PC-3 (cell line): ENCODE measurements at regions not wholly inside any gene's neighbourhood (a gene's known extent, or its start where the extent isn't known, plus 50 kb on each side); places are given as distances from the start of the nearest gene placed in this dataset.

Source experiments
- ATAC-seq: fragments of 200-7000 bp; cut with Tn5 transposase; 2 replicates; pipeline ENCODE4 v1.9.1; 2020; ENCODE audit warnings: mild to moderate bottlenecking, moderate library complexity
- BruUV-seq: library from RNA; stranded (reverse); fragments of 400-500 nt; replicated peaks from 2 replicates; lab custom pipeline; 2021; lab: Mats Ljungman, UMichigan
- CTCF ChIA-PET: fragments of 300-600 bp; sonication (Branson Sonifier 250); formaldehyde crosslinking; loops from one replicate; lab custom pipeline; 2022; ENCODE audit warnings: antibody characterized with exemption; lab: Charles Lee
- POLR2A ChIA-PET: fragments of 300-600 bp; sonication (Branson Sonifier 250); formaldehyde crosslinking; loops from one replicate; lab custom pipeline; 2022; ENCODE audit warnings: antibody characterized with exemption; ENCODE audit not compliant: unreplicated experiment; lab: Charles Lee
- DNase-seq: peaks from one replicate; pipeline ENCODE4 v3.0.0-alpha.2; 2015
- H2AFZ ChIP-seq: fragments of 300-600 bp; sonication (generic); 2 replicates; pipeline ENCODE4 v1.6.0; 2016; ENCODE audit warnings: antibody characterized with exemption, low read length
- H3F3A ChIP-seq: fragments of 300-600 bp; sonication (generic); one replicate; pipeline ENCODE4 v1.6.0; 2017; ENCODE audit warnings: antibody characterized with exemption, low read length, control low read depth, mild to moderate bottlenecking; ENCODE audit not compliant: unreplicated experiment
- H3K27ac ChIP-seq: fragments of 300-600 bp; sonication (generic); 2 replicates; pipeline ENCODE4 v1.5.1; 2016; ENCODE audit warnings: mild to moderate bottlenecking, low read length
- H3K27me3 ChIP-seq: fragments of 300-600 bp; sonication (generic); 2 replicates; pipeline ENCODE4 v1.6.1; 2016; ENCODE audit warnings: low read length, mixed read lengths
- H3K36me3 ChIP-seq: fragments of 300-600 bp; sonication (generic); 2 replicates; pipeline ENCODE4 v1.6.1; 2016; ENCODE audit warnings: low read depth, mixed run types, low read length, mixed read lengths
- H3K4me1 ChIP-seq: fragments of 300-600 bp; sonication (generic); 2 replicates; pipeline ENCODE4 v1.5.1; 2016; ENCODE audit warnings: low read length; ENCODE audit not compliant: insufficient read depth
- H3K4me2 ChIP-seq: fragments of 300-600 bp; sonication (generic); 2 replicates; pipeline ENCODE4 v1.6.0; 2016; ENCODE audit warnings: low read length
- H3K4me3 ChIP-seq: fragments of 300-600 bp; sonication (generic); 2 replicates; pipeline ENCODE4 v1.5.1; 2016; ENCODE audit warnings: mild to moderate bottlenecking, low read length, mixed read lengths
- H3K79me2 ChIP-seq: fragments of 300-600 bp; sonication (generic); 2 replicates; pipeline ENCODE4 v1.6.1; 2017; ENCODE audit warnings: low read length, mixed read lengths
- H3K9ac ChIP-seq: fragments of 300-600 bp; sonication (generic); 2 replicates; pipeline ENCODE4 v1.6.0; 2016; ENCODE audit warnings: mild to moderate bottlenecking, low read length
- H3K9me2 ChIP-seq: fragments of 300-600 bp; sonication (generic); replicated peaks from 2 replicates; pipeline ENCODE4 v1.6.1; 2016; ENCODE audit warnings: mixed run types, low read length, mixed read lengths
- H3K9me3 ChIP-seq: fragments of 300-600 bp; sonication (generic); 2 replicates; pipeline ENCODE4 v1.6.1; 2016; ENCODE audit warnings: low read length, mixed read lengths
- H4K20me1 ChIP-seq: fragments of 300-600 bp; sonication (generic); 2 replicates; pipeline ENCODE4 v1.6.1; 2016; ENCODE audit warnings: low read length, mixed read lengths
- CTCF ChIP-seq: fragments of 300-600 bp; sonication (generic); conservative IDR thresholded peaks from 2 replicates; pipeline ENCODE4 v1.5.1; 2017; ENCODE audit warnings: antibody characterized with exemption, low read depth, mild to moderate bottlenecking, low read length
- EZH2 ChIP-seq: fragments of 300-600 bp; sonication (generic); IDR thresholded peaks from one replicate; pipeline ENCODE4 v1.6.1; 2017; ENCODE audit warnings: antibody characterized with exemption, mild to moderate bottlenecking, low read length; ENCODE audit not compliant: unreplicated experiment
- EZH2phosphoT487 ChIP-seq: fragments of 300-600 bp; sonication (generic); IDR thresholded peaks from 2 replicates; pipeline ENCODE4 v1.6.1; 2018; ENCODE audit warnings: mild to moderate bottlenecking, antibody characterized with exemption, low read length, borderline replicate concordance
- intact Hi-C: fragments of 100-400 bp; cut with micrococcal nuclease; formaldehyde crosslinking; loops from 2 replicates; pipeline ENCODE4 v1.9.0; 2023

GRCh38 chr2:226118471-226119429 is 680.9 kb downstream of the IRS1 start:
- no peak for TF ChIP-seq CTCF
- no peak for TF ChIP-seq EZH2phosphoT487
- TF ChIP-seq EZH2 = no peak
- Histone ChIP-seq H3K27me3 (no peaks in the 10 kb centered on the region), H3K36me3 (no peaks in the 10 kb centered on the region; the same call in 1 of the 2 replicates), H4K20me1 (no peaks in the 10 kb centered on the region), H3K79me2 (no peaks in the 10 kb centered on the region), H3K9ac (peak overlapping the region; percentile 70), H3K4me3 (peak overlapping the region; percentile 41), H3K9me2 (no peaks in the 10 kb centered on the region), H3F3A (peaks cover 24% of the 10 kb centered on the region), H3K4me1 (peaks cover 60% of the 10 kb centered on the region), H3K27ac (peak overlapping the region; percentile 99), H3K4me2 (peak overlapping the region; percentile 71), H3K9me3 (no peaks in the 10 kb centered on the region), H2AFZ (peak overlapping the region; percentile 15)
- intact Hi-C loops = loop anchor here (1.0 to 10.0 kb wide), 10 partner anchors 67 to 682 kb away; no protein-coding TSS in a partner anchor
- ATAC-seq = peak; percentile 53
- POLR2A ChIA-PET = interaction anchor here (0.6 to 0.8 kb wide), 2 partner anchors 87 to 717 kb away, joined by 3 to 4 read pairs; partner anchors contain the start of gene RHBDD1
- BruUV-seq = TSS peak; percentile 43
- CTCF ChIA-PET = interaction anchor here (0.5 to 1.3 kb wide), 4 partner anchors 53 to 454 kb away, joined by 3 to 5 read pairs (median 3); no protein-coding TSS in a partner anchor
- DNase-seq = peak; percentile 92

- peaks cover 60% of the 10 kb centered on the region for H3K4me1 ChIP-seq
- BruUV-seq = TSS peak; percentile 55
- peak; percentile 23 for ATAC-seq
Measured at GRCh38 chr2:226117510-226118065, 682.0 kb downstream of the IRS1 start.

More at GRCh38 chr2:226117510-226118065, 682.0 kb downstream of the IRS1 start:
- POLR2A ChIA-PET = interaction anchor here (0.6 to 0.9 kb wide), 2 partner anchors 224 to 679 kb away, joined by 4 to 5 read pairs; no protein-coding TSS in a partner anchor
- no peaks in the 10 kb centered on the region for H3K9me3 ChIP-seq
- H3K27ac ChIP-seq = peak overlapping the region; percentile 99
- peak overlapping the region; percentile 71 for H3K4me2 ChIP-seq
- intact Hi-C loops = loop anchor here (2.0 to 10.0 kb wide), 6 partner anchors 295 to 683 kb away; no protein-coding TSS in a partner anchor
- H3K9me2 ChIP-seq = no peaks in the 10 kb centered on the region
- H3F3A ChIP-seq = peaks cover 24% of the 10 kb centered on the region
- H3K27me3 ChIP-seq = no peaks in the 10 kb centered on the region
- peak overlapping the region; percentile 70 for H3K9ac ChIP-seq
- no peaks in the 10 kb centered on the region for H3K79me2 ChIP-seq
- no peaks in the 10 kb centered on the region; the same call in 1 of the 2 replicates for H3K36me3 ChIP-seq
- no peak overlapping the region for H2AFZ ChIP-seq
- H4K20me1 ChIP-seq = no peaks in the 10 kb centered on the region
- CTCF ChIA-PET = interaction anchor here (0.6 to 1.3 kb wide), 5 partner anchors 68 to 452 kb away, joined by 3 to 5 read pairs (median 3); no protein-coding TSS in a partner anchor
- H3K4me3 ChIP-seq = peak overlapping the region; percentile 41; the same call in 1 of the 2 replicates
- DNase-seq = peak; percentile 85
- TF ChIP-seq EZH2 (no peak), CTCF (no peak), EZH2phosphoT487 (no peak)
